HepG2 (cell line): ENCODE measurements at regions not wholly inside any gene's neighbourhood (a gene's known extent, or its start where the extent isn't known, plus 50 kb on each side); places are given as distances from the start of the nearest gene placed in this dataset.
"Not testable (repeated sequence)": the region's sequence is repeated elsewhere in the genome, so short reads cannot be mapped to it uniquely, and the experiment has no call there.

Experiments used
- ARHGAP35 ChIP-seq: sonication (generic); formaldehyde crosslinking; IDR thresholded peaks from 2 replicates; pipeline ENCODE4 v1.9.0; 2022; ENCODE audit warnings: mild to moderate bottlenecking, inconsistent platforms, moderate library complexity, missing genetic modification reagents, borderline replicate concordance
- EZH2 ChIP-seq: conservative IDR thresholded peaks from 2 replicates; pipeline ENCODE4 v1.6.1; 2012; ENCODE audit warnings: mild to moderate bottlenecking, low read depth, low read length, moderate library complexity
- JUN ChIP-seq: sonication (generic); formaldehyde crosslinking; IDR thresholded peaks from 2 replicates; pipeline ENCODE4 v1.4.0; 2020; ENCODE audit warnings: mild to moderate bottlenecking, missing genetic modification reagents
- JUNB ChIP-seq: sonication (generic); formaldehyde crosslinking; IDR thresholded peaks from 2 replicates; pipeline ENCODE4 v1.8.0; 2022; ENCODE audit warnings: missing genetic modification reagents, mild to moderate bottlenecking, borderline replicate concordance
- NFE2L1 ChIP-seq: sonication (generic); formaldehyde crosslinking; IDR thresholded peaks from 2 replicates; pipeline ENCODE4 v1.4.0; 2020; ENCODE audit warnings: missing genetic modification reagents, mild to moderate bottlenecking, borderline replicate concordance
- POLR2A ChIP-seq, 2 experiments: IDR thresholded peaks; 2 replicates each; pipeline ENCODE4 v1.6.1; 2011; ENCODE audit warnings: low read depth in 2 of 2, low read length in 2 of 2, mild to moderate bottlenecking in 1 of 2, moderate library complexity in 1 of 2; ENCODE audit not compliant: insufficient read depth in 1 of 2
- TCF7 ChIP-seq: sonication (generic); IDR thresholded peaks from 2 replicates; pipeline ENCODE4 v1.6.1; 2016; ENCODE audit warnings: antibody characterized with exemption, low read depth
- ZFP36 ChIP-seq: fragments of 150-350 bp; IDR thresholded peaks from 2 replicates; pipeline ENCODE4 v1.6.1; 2018; ENCODE audit warnings: borderline replicate concordance, low read length, low read depth; ENCODE audit not compliant: partially characterized antibody
- ZKSCAN8 ChIP-seq: IDR thresholded peaks from 2 replicates; pipeline ENCODE4 v1.6.1; 2016; ENCODE audit warnings: borderline replicate concordance, missing genetic modification reagents, missing compliant biosample characterization
- ZNF274 ChIP-seq: sonication (generic); formaldehyde crosslinking; IDR thresholded peaks from 2 replicates; pipeline ENCODE4 v1.5.1; 2020; ENCODE audit warnings: mild to moderate bottlenecking, missing genetic modification reagents
- ZNF780A ChIP-seq: sonication (generic); formaldehyde crosslinking; IDR thresholded peaks from 2 replicates; pipeline ENCODE4 v1.8.0; 2022; ENCODE audit warnings: mild to moderate bottlenecking, missing genetic modification reagents, moderate library complexity
- TF ChIP-seq, protein P1 (sequence below): sonication (generic); formaldehyde crosslinking; IDR thresholded peaks from 2 replicates; pipeline ENCODE4 v1.5.0; 2020; ENCODE audit warnings: mild to moderate bottlenecking, missing genetic modification reagents, moderate library complexity

DNA sequence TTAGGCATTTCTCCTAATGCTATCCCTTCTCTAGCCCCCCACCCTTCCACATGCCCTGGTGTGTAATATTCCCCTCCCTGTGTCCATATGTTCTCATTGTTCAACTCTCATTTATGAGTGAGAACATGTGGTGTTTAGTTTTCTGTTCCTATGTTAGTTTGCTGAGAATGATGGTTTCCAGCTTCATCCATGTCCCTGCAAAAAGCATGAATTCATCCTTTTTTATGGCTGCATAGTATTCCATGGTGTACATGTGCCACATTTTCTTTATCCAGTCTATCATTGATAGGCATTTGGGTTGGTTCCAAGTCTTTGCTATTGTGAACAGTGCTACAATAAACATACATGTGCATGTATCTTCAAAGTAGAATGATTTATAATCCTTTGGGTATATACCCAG, 161.0 kb upstream of the ZNF644 start:
- not testable (repeated sequence) for TF ChIP-seq NFE2L1 (CRISPR knock-in tag); ZFP36; ZNF274 (CRISPR knock-in tag); JUN (CRISPR knock-in tag); ARHGAP35 (CRISPR knock-in tag); EZH2; TCF7; POLR2A (IDR thresholded peaks at IDR 0.05; ENCODE audit: insufficient read depth in 1 of 2, low read depth in 2 of 2, low read length in 2 of 2); JUNB (CRISPR knock-in tag); ZNF780A (CRISPR knock-in tag); ZKSCAN8 (CRISPR knock-in tag)
- TF ChIP-seq, protein P1, sequence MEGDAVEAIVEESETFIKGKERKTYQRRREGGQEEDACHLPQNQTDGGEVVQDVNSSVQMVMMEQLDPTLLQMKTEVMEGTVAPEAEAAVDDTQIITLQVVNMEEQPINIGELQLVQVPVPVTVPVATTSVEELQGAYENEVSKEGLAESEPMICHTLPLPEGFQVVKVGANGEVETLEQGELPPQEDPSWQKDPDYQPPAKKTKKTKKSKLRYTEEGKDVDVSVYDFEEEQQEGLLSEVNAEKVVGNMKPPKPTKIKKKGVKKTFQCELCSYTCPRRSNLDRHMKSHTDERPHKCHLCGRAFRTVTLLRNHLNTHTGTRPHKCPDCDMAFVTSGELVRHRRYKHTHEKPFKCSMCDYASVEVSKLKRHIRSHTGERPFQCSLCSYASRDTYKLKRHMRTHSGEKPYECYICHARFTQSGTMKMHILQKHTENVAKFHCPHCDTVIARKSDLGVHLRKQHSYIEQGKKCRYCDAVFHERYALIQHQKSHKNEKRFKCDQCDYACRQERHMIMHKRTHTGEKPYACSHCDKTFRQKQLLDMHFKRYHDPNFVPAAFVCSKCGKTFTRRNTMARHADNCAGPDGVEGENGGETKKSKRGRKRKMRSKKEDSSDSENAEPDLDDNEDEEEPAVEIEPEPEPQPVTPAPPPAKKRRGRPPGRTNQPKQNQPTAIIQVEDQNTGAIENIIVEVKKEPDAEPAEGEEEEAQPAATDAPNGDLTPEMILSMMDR (CRISPR knock-in tag), result not testable (repeated sequence)
